WTC11 (cell line): ENCODE measurements at regions not wholly inside any gene's neighbourhood (a gene's known extent, or its start where the extent isn't known, plus 50 kb on each side); places are given as distances from the start of the nearest gene placed in this dataset.

Source experiments
- ATAC-seq: fragments of 200-7000 bp; cut with Tn5 transposase; 2 replicates; pipeline ENCODE4 v1.10.0; 2021; ENCODE audit warnings: mild to moderate bottlenecking, moderate library complexity
- CTCF ChIA-PET: fragments of 300-600 bp; sonication (Branson Sonifier 250); formaldehyde crosslinking; loops from one replicate; lab custom pipeline; 2021; ENCODE audit warnings: antibody characterized with exemption; lab: Charles Lee
- POLR2A ChIA-PET: fragments of 350-600 bp; sonication (Branson Sonifier 250); formaldehyde crosslinking; loops from one replicate; lab custom pipeline; 2021; ENCODE audit warnings: antibody characterized with exemption; lab: Charles Lee
- DNase-seq: peaks from one replicate; pipeline ENCODE4 v3.0.0; 2021; ENCODE audit warnings: low spot score
- H3K27ac Mint-ChIP-seq: 2 replicates; pipeline ENCODE4 v1.8.0; 2021; ENCODE audit warnings: mixed read lengths
- H3K27me3 Mint-ChIP-seq: 2 replicates; pipeline ENCODE4 v1.8.0; 2021; ENCODE audit warnings: low read depth, mild to moderate bottlenecking, moderate library complexity, mixed read lengths
- H3K36me3 Mint-ChIP-seq: 2 replicates; pipeline ENCODE4 v1.8.0; 2021; ENCODE audit warnings: mixed read lengths
- H3K4me1 Mint-ChIP-seq: 2 replicates; pipeline ENCODE4 v1.8.0; 2022; ENCODE audit warnings: mixed read lengths
- H3K4me3 Mint-ChIP-seq: 2 replicates; pipeline ENCODE4 v1.8.0; 2021; ENCODE audit warnings: mild to moderate bottlenecking, moderate library complexity, mixed read lengths
- H3K9me3 Mint-ChIP-seq: 2 replicates; pipeline ENCODE4 v1.8.0; 2021; ENCODE audit warnings: mixed read lengths
- AFF4 ChIP-seq: sonication (generic); formaldehyde crosslinking; IDR thresholded peaks from 2 replicates; pipeline ENCODE4 v1.8.1; 2023; ENCODE audit warnings: mild to moderate bottlenecking, missing genetic modification reagents, borderline replicate concordance
- ATF6 ChIP-seq: sonication (generic); formaldehyde crosslinking; IDR thresholded peaks from 2 replicates; pipeline ENCODE4 v1.8.1; 2023; ENCODE audit warnings: mild to moderate bottlenecking, missing genetic modification reagents
- CREB1 ChIP-seq: sonication (generic); formaldehyde crosslinking; IDR thresholded peaks from 2 replicates; pipeline ENCODE4 v1.8.0; 2023; ENCODE audit warnings: mild to moderate bottlenecking, missing genetic modification reagents
- E2F1 ChIP-seq: sonication (generic); formaldehyde crosslinking; IDR thresholded peaks from 2 replicates; pipeline ENCODE4 v1.8.0; 2022; ENCODE audit warnings: mild to moderate bottlenecking, missing genetic modification reagents
- E2F5 ChIP-seq: sonication (generic); formaldehyde crosslinking; IDR thresholded peaks from 2 replicates; pipeline ENCODE4 v1.8.1; 2022; ENCODE audit warnings: mild to moderate bottlenecking, moderate library complexity, missing genetic modification reagents
- EMX1 ChIP-seq: fragments of 250-450 bp; sonication (Bioruptor Pico); IDR thresholded peaks from 2 replicates; pipeline ENCODE4 v1.8.0; 2021; ENCODE audit warnings: mild to moderate bottlenecking
- FOXJ3 ChIP-seq: sonication (generic); formaldehyde crosslinking; IDR thresholded peaks from 2 replicates; pipeline ENCODE4 v1.9.0; 2021; ENCODE audit warnings: missing genetic modification reagents, mild to moderate bottlenecking, borderline replicate concordance
- FOXP4 ChIP-seq: sonication (generic); formaldehyde crosslinking; IDR thresholded peaks from 2 replicates; pipeline ENCODE4 v1.8.0; 2022; ENCODE audit warnings: mild to moderate bottlenecking, missing genetic modification reagents
- GTF2I ChIP-seq: fragments of 250-450 bp; sonication (Bioruptor Pico); conservative IDR thresholded peaks from 2 replicates; pipeline ENCODE4 v1.4.0; 2021; ENCODE audit warnings: mild to moderate bottlenecking
- IRF2 ChIP-seq: sonication (generic); formaldehyde crosslinking; IDR thresholded peaks from 2 replicates; pipeline ENCODE4 v1.8.0; 2022; ENCODE audit warnings: low read depth, missing genetic modification reagents, borderline replicate concordance
- JUN ChIP-seq: sonication (generic); formaldehyde crosslinking; IDR thresholded peaks from 2 replicates; pipeline ENCODE4 v1.8.0; 2023; ENCODE audit warnings: mild to moderate bottlenecking, missing genetic modification reagents
- SMAD4 ChIP-seq: sonication (generic); formaldehyde crosslinking; IDR thresholded peaks from 2 replicates; pipeline ENCODE4 v1.8.0; 2022; ENCODE audit warnings: mild to moderate bottlenecking, missing genetic modification reagents
- STAT6 ChIP-seq: sonication (generic); formaldehyde crosslinking; conservative IDR thresholded peaks from 2 replicates; pipeline ENCODE4 v1.8.1; 2023; ENCODE audit warnings: mild to moderate bottlenecking, low read depth, missing genetic modification reagents, moderate library complexity
- TEAD1 ChIP-seq: sonication (generic); formaldehyde crosslinking; IDR thresholded peaks from 2 replicates; pipeline ENCODE4 v1.8.0; 2022; ENCODE audit warnings: mild to moderate bottlenecking, missing genetic modification reagents
- ZBTB43 ChIP-seq: sonication (generic); formaldehyde crosslinking; IDR thresholded peaks from 2 replicates; pipeline ENCODE4 v1.8.1; 2023; ENCODE audit warnings: mild to moderate bottlenecking, missing genetic modification reagents
- ZMAT4 ChIP-seq: fragments of 250-450 bp; sonication (Bioruptor Pico); IDR thresholded peaks from 2 replicates; pipeline ENCODE4 v1.9.0; 2021; ENCODE audit warnings: mild to moderate bottlenecking
- ZNF263 ChIP-seq: sonication (generic); formaldehyde crosslinking; IDR thresholded peaks from 2 replicates; pipeline ENCODE4 v1.8.1; 2022; ENCODE audit warnings: low read depth, mild to moderate bottlenecking, moderate library complexity, missing genetic modification reagents
- ZNF416 ChIP-seq: fragments of 250-450 bp; sonication (Bioruptor Pico); IDR thresholded peaks from 2 replicates; pipeline ENCODE4 v1.9.0; 2021; ENCODE audit warnings: mild to moderate bottlenecking, inconsistent platforms
- ZNF671 ChIP-seq: fragments of 250-450 bp; sonication (Bioruptor Pico); IDR thresholded peaks from 2 replicates; pipeline ENCODE4 v1.8.0; 2021; ENCODE audit warnings: mild to moderate bottlenecking
- ZSCAN18 ChIP-seq: fragments of 250-450 bp; sonication (Bioruptor Pico); IDR thresholded peaks from 2 replicates; pipeline ENCODE4 v2.1.2; 2022; ENCODE audit warnings: mild to moderate bottlenecking, moderate library complexity

GRCh38 chr18:10399465-10399864, 55.0 kb upstream of the APCDD1 start (continued):
- no peak for TF ChIP-seq FOXP4
- no peak for TF ChIP-seq ATF6
- TF ChIP-seq FOXJ3, result no peak
- TF ChIP-seq GTF2I (CRISPR knock-in tag), result no peak
- TF ChIP-seq E2F5, result no peak
- TF ChIP-seq ZNF416, result no peak
- TF ChIP-seq ZNF671, result no peak
- no peak for TF ChIP-seq ZNF263 (CRISPR knock-in tag)
- no peak for TF ChIP-seq ZBTB43 (CRISPR knock-in tag)
- no peak for TF ChIP-seq EMX1 (CRISPR knock-in tag)
- TF ChIP-seq E2F1 (CRISPR knock-in tag), result no peak
- TF ChIP-seq, all 79 proteins: peak for 0

- ATAC-seq (no peak), DNase-seq (no peak)
- TF ChIP-seq JUN (CRISPR knock-in tag), result no peak
- no peak for TF ChIP-seq TEAD1 (CRISPR knock-in tag)
- TF ChIP-seq IRF2, result no peak
- TF ChIP-seq STAT6 (CRISPR knock-in tag), result no peak
- no peak for TF ChIP-seq ZSCAN18
- no peak for TF ChIP-seq SMAD4 (CRISPR knock-in tag)
- no peak for TF ChIP-seq CREB1 (CRISPR knock-in tag)
- no peak for TF ChIP-seq ZMAT4
- TF ChIP-seq AFF4 (CRISPR knock-in tag), result no peak
- ChIA-PET CTCF (no interaction called here), POLR2A (no interaction called here)
- H3K4me1 Mint-ChIP-seq, result peaks cover 38% of the 10 kb centered on the region
- H3K4me3 Mint-ChIP-seq, result no peak overlapping the region
- 0 out of 2 replicates have a peak, but pooled peaks cover 3% of the 10 kb centered on the region for H3K9me3 Mint-ChIP-seq
- no peaks in the 10 kb centered on the region for H3K27me3 Mint-ChIP-seq
- H3K27ac Mint-ChIP-seq, result no peak overlapping the region
- H3K36me3 Mint-ChIP-seq, result no peaks in the 10 kb centered on the region
Observed at GRCh38 chr18:10400534-10401307, 53.7 kb upstream of the APCDD1 start.
